GM23338 (cell line): ENCODE measurements at regions not wholly inside any gene's neighbourhood (a gene's known extent, or its start where the extent isn't known, plus 50 kb on each side); places are given as distances from the start of the nearest gene placed in this dataset.

Experiments used
- ATAC-seq: fragments of 200-7000 bp; cut with Tn5 transposase; 3 replicates; pipeline ENCODE4 v1.9.1; 2020
- DNase-seq: peaks from one replicate; pipeline ENCODE4 v3.0.0-alpha.2; 2015; ENCODE audit warnings: low spot score
- H2AFZ ChIP-seq: fragments of 200-600 bp; sonication (generic); 2 replicates; pipeline ENCODE4 v1.8.0; 2016; ENCODE audit warnings: antibody characterized with exemption, mild to moderate bottlenecking, moderate library complexity
- H3F3A ChIP-seq: fragments of 200-600 bp; sonication (generic); replicated peaks from 2 replicates; pipeline ENCODE4 v1.8.0; 2017; ENCODE audit warnings: antibody characterized with exemption, mixed run types, low read depth
- H3K27ac ChIP-seq: fragments of 200-600 bp; sonication (generic); 2 replicates; pipeline ENCODE4 v1.6.1; 2016; ENCODE audit warnings: low read depth
- H3K27me3 ChIP-seq: fragments of 200-600 bp; sonication (generic); 2 replicates; pipeline ENCODE4 v1.8.0; 2016; ENCODE audit warnings: mild to moderate bottlenecking, mixed run types, moderate library complexity; ENCODE audit not compliant: insufficient read depth
- H3K36me3 ChIP-seq: fragments of 200-600 bp; sonication (generic); 2 replicates; pipeline ENCODE4 v1.8.0; 2016; ENCODE audit warnings: mild to moderate bottlenecking; ENCODE audit not compliant: insufficient read depth
- H3K4me1 ChIP-seq: fragments of 200-600 bp; sonication (generic); 2 replicates; pipeline ENCODE4 v1.8.0; 2016; ENCODE audit warnings: mild to moderate bottlenecking, moderate library complexity; ENCODE audit not compliant: insufficient read depth
- H3K4me2 ChIP-seq: fragments of 200-600 bp; sonication (generic); 2 replicates; pipeline ENCODE4 v1.7.1; 2017; ENCODE audit warnings: mixed run types
- H3K4me3 ChIP-seq: fragments of 200-600 bp; sonication (generic); 2 replicates; pipeline ENCODE4 v1.6.1; 2016; ENCODE audit warnings: mixed run types
- H3K79me2 ChIP-seq: fragments of 200-600 bp; sonication (generic); replicated peaks from 2 replicates; pipeline ENCODE4 v1.8.0; 2017; ENCODE audit warnings: mild to moderate bottlenecking; ENCODE audit not compliant: insufficient read depth
- H3K9me2 ChIP-seq: fragments of 200-600 bp; sonication (generic); 2 replicates; pipeline ENCODE4 v1.8.0; 2017; ENCODE audit not compliant: insufficient read depth
- H4K20me1 ChIP-seq: fragments of 200-600 bp; sonication (generic); replicated peaks from 2 replicates; pipeline ENCODE4 v1.8.0; 2017; ENCODE audit warnings: mild to moderate bottlenecking; ENCODE audit not compliant: insufficient read depth
- H3K27ac Mint-ChIP-seq: 2 replicates; pipeline ENCODE4 v1.8.0; 2020; ENCODE audit warnings: inconsistent platforms, mild to moderate bottlenecking, moderate library complexity, mixed read lengths
- H3K27me3 Mint-ChIP-seq: 3 replicates; pipeline ENCODE4 v1.8.0; 2022; ENCODE audit warnings: low read depth, mild to moderate bottlenecking, moderate library complexity, mixed read lengths, inconsistent platforms; ENCODE audit not compliant: insufficient read depth, poor library complexity
- H3K36me3 Mint-ChIP-seq: 3 replicates; pipeline ENCODE4 v1.8.0; 2021; ENCODE audit warnings: low read depth, mild to moderate bottlenecking, inconsistent platforms, moderate library complexity, mixed read lengths
- H3K4me1 Mint-ChIP-seq: 3 replicates; pipeline ENCODE4 v1.8.0; 2020; ENCODE audit warnings: mild to moderate bottlenecking, inconsistent platforms, mixed read lengths
- H3K4me3 Mint-ChIP-seq: 3 replicates; pipeline ENCODE4 v1.8.0; 2021; ENCODE audit warnings: moderate library complexity, mild to moderate bottlenecking, inconsistent platforms, mixed read lengths
- H3K9me3 Mint-ChIP-seq: 3 replicates; pipeline ENCODE4 v1.8.0; 2020; ENCODE audit warnings: moderate library complexity, mild to moderate bottlenecking, inconsistent platforms, mixed read lengths
- CREB1 ChIP-seq: fragments of 250-450 bp; sonication (Bioruptor Pico); IDR thresholded peaks from 2 replicates; pipeline ENCODE4 v1.5.0; 2020; ENCODE audit warnings: low read depth, mild to moderate bottlenecking, moderate library complexity
- CTCF ChIP-seq, 2 experiments: fragments of 200-600 bp in 1 of 2; sonication (generic) in 1 of 2; conservative IDR thresholded peaks; 2 replicates each; pipeline versions ENCODE4 v1.5.1 to v1.6.1; 2016 to 2017; ENCODE audit warnings: antibody characterized with exemption in 2 of 2, low read depth in 2 of 2, mild to moderate bottlenecking in 2 of 2, moderate library complexity in 1 of 2
- EZH2 ChIP-seq: fragments of 200-600 bp; sonication (generic); IDR thresholded peaks from one replicate; pipeline ENCODE4 v1.8.0; 2017; ENCODE audit warnings: antibody characterized with exemption, mild to moderate bottlenecking, low read depth; ENCODE audit not compliant: unreplicated experiment
- EZH2phosphoT487 ChIP-seq: fragments of 200-600 bp; sonication (generic); IDR thresholded peaks from one replicate; pipeline ENCODE4 v1.8.1; 2018; ENCODE audit warnings: antibody characterized with exemption; ENCODE audit not compliant: unreplicated experiment
- JUNB ChIP-seq: IDR thresholded peaks from one replicate; pipeline ENCODE4 v1.6.1; 2016; ENCODE audit warnings: antibody characterized with exemption; ENCODE audit not compliant: unreplicated experiment
- POLR2AphosphoS5 ChIP-seq: IDR thresholded peaks from 2 replicates; pipeline ENCODE4 v1.6.1; 2016; ENCODE audit warnings: antibody characterized with exemption, low read depth
- STAT1 ChIP-seq: IDR thresholded peaks from one replicate; pipeline ENCODE4 v1.6.1; 2016; ENCODE audit warnings: antibody characterized with exemption; ENCODE audit not compliant: unreplicated experiment
- ZNF331 ChIP-seq: fragments of 250-450 bp; sonication (Bioruptor Pico); IDR thresholded peaks from 2 replicates; pipeline ENCODE4 v1.5.0; 2020; ENCODE audit warnings: low read depth, mild to moderate bottlenecking, moderate library complexity
- TF ChIP-seq, protein P1 (sequence below): fragments of 250-450 bp; sonication (Bioruptor Pico); IDR thresholded peaks from 2 replicates; pipeline ENCODE4 v1.5.0; 2020; ENCODE audit warnings: mild to moderate bottlenecking, moderate library complexity
- TF ChIP-seq, protein P2 (sequence below): IDR thresholded peaks from one replicate; pipeline ENCODE4 v1.6.1; 2018; ENCODE audit warnings: antibody characterized with exemption; ENCODE audit not compliant: unreplicated experiment

GRCh38 chr1:216922406-216922805 is 199.2 kb upstream of the ESRRG start (continued):
- TF ChIP-seq, protein P1, sequence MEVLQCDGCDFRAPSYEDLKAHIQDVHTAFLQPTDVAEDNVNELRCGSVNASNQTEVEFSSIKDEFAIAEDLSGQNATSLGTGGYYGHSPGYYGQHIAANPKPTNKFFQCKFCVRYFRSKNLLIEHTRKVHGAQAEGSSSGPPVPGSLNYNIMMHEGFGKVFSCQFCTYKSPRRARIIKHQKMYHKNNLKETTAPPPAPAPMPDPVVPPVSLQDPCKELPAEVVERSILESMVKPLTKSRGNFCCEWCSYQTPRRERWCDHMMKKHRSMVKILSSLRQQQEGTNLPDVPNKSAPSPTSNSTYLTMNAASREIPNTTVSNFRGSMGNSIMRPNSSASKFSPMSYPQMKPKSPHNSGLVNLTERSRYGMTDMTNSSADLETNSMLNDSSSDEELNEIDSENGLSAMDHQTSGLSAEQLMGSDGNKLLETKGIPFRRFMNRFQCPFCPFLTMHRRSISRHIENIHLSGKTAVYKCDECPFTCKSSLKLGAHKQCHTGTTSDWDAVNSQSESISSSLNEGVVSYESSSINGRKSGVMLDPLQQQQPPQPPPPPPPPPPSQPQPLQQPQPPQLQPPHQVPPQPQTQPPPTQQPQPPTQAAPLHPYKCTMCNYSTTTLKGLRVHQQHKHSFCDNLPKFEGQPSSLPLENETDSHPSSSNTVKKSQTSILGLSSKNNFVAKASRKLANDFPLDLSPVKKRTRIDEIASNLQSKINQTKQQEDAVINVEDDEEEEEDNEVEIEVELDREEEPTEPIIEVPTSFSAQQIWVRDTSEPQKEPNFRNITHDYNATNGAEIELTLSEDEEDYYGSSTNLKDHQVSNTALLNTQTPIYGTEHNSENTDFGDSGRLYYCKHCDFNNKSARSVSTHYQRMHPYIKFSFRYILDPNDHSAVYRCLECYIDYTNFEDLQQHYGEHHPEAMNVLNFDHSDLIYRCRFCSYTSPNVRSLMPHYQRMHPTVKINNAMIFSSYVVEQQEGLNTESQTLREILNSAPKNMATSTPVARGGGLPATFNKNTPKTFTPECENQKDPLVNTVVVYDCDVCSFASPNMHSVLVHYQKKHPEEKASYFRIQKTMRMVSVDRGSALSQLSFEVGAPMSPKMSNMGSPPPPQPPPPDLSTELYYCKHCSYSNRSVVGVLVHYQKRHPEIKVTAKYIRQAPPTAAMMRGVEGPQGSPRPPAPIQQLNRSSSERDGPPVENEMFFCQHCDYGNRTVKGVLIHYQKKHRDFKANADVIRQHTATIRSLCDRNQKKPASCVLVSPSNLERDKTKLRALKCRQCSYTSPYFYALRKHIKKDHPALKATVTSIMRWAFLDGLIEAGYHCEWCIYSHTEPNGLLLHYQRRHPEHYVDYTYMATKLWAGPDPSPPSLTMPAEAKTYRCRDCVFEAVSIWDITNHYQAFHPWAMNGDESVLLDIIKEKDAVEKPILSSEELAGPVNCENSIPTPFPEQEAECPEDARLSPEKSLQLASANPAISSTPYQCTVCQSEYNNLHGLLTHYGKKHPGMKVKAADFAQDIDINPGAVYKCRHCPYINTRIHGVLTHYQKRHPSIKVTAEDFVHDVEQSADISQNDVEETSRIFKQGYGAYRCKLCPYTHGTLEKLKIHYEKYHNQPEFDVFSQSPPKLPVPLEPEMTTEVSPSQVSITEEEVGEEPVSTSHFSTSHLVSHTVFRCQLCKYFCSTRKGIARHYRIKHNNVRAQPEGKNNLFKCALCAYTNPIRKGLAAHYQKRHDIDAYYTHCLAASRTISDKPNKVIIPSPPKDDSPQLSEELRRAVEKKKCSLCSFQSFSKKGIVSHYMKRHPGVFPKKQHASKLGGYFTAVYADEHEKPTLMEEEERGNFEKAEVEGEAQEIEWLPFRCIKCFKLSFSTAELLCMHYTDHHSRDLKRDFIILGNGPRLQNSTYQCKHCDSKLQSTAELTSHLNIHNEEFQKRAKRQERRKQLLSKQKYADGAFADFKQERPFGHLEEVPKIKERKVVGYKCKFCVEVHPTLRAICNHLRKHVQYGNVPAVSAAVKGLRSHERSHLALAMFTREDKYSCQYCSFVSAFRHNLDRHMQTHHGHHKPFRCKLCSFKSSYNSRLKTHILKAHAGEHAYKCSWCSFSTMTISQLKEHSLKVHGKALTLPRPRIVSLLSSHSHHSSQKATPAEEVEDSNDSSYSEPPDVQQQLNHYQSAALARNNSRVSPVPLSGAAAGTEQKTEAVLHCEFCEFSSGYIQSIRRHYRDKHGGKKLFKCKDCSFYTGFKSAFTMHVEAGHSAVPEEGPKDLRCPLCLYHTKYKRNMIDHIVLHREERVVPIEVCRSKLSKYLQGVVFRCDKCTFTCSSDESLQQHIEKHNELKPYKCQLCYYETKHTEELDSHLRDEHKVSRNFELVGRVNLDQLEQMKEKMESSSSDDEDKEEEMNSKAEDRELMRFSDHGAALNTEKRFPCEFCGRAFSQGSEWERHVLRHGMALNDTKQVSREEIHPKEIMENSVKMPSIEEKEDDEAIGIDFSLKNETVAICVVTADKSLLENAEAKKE (CRISPR knock-in tag) = no peak
- TF ChIP-seq POLR2AphosphoS5 = no peak
- no peak for TF ChIP-seq CREB1 (CRISPR knock-in tag)
- TF ChIP-seq JUNB = no peak
- TF ChIP-seq EZH2 = no peak
- no peak for TF ChIP-seq STAT1

- ATAC-seq (no peak), DNase-seq (no peak)
- peaks cover 3% of the 10 kb centered on the region for H3K27me3 Mint-ChIP-seq
- Histone ChIP-seq H3K27me3 (no peaks in the 10 kb centered on the region), H3K36me3 (no peaks in the 10 kb centered on the region), H4K20me1 (no peaks in the 10 kb centered on the region), H2AFZ (no peak overlapping the region), H3K79me2 (no peaks in the 10 kb centered on the region), H3K4me2 (no peak overlapping the region), H3K4me3 (no peak overlapping the region), H3K4me1 (peaks cover 2% of the 10 kb centered on the region), H3F3A (no peaks in the 10 kb centered on the region), H3K9me2 (no peaks in the 10 kb centered on the region), H3K27ac (no peak overlapping the region)
- H3K9me3 Mint-ChIP-seq = no peaks in the 10 kb centered on the region
- no peak overlapping the region for H3K4me3 Mint-ChIP-seq
- H3K4me1 Mint-ChIP-seq = peaks cover 16% of the 10 kb centered on the region
- no peaks in the 10 kb centered on the region for H3K36me3 Mint-ChIP-seq
- H3K27ac Mint-ChIP-seq = no peak overlapping the region
- TF ChIP-seq, protein P2, sequence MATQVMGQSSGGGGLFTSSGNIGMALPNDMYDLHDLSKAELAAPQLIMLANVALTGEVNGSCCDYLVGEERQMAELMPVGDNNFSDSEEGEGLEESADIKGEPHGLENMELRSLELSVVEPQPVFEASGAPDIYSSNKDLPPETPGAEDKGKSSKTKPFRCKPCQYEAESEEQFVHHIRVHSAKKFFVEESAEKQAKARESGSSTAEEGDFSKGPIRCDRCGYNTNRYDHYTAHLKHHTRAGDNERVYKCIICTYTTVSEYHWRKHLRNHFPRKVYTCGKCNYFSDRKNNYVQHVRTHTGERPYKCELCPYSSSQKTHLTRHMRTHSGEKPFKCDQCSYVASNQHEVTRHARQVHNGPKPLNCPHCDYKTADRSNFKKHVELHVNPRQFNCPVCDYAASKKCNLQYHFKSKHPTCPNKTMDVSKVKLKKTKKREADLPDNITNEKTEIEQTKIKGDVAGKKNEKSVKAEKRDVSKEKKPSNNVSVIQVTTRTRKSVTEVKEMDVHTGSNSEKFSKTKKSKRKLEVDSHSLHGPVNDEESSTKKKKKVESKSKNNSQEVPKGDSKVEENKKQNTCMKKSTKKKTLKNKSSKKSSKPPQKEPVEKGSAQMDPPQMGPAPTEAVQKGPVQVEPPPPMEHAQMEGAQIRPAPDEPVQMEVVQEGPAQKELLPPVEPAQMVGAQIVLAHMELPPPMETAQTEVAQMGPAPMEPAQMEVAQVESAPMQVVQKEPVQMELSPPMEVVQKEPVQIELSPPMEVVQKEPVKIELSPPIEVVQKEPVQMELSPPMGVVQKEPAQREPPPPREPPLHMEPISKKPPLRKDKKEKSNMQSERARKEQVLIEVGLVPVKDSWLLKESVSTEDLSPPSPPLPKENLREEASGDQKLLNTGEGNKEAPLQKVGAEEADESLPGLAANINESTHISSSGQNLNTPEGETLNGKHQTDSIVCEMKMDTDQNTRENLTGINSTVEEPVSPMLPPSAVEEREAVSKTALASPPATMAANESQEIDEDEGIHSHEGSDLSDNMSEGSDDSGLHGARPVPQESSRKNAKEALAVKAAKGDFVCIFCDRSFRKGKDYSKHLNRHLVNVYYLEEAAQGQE = no peak
- no peak for TF ChIP-seq ZNF331 (CRISPR knock-in tag)
- no peak for TF ChIP-seq POLR2AphosphoS5
- no peak for TF ChIP-seq EZH2phosphoT487
- TF ChIP-seq CREB1 (CRISPR knock-in tag) = no peak
- TF ChIP-seq CTCF (conservative IDR thresholded peaks at IDR 0.05; ENCODE audit: low read depth in 2 of 2) = no peak
Observed at GRCh38 chr1:216921866-216922265, 198.6 kb upstream of the ESRRG start.
